HG02642 (cell line): ENCODE measurements at regions not wholly inside any gene's neighbourhood (a gene's known extent, or its start where the extent isn't known, plus 50 kb on each side); places are given as distances from the start of the nearest gene placed in this dataset.
"Not testable (repeated sequence)": the region's sequence is repeated elsewhere in the genome, so short reads cannot be mapped to it uniquely, and the experiment has no call there.

Experiments
- ATAC-seq: cut with Tn5 transposase; IDR thresholded peaks from one replicate; pipeline ENCODE4 v1.9.1; 2021; ENCODE audit warnings: mild to moderate bottlenecking; ENCODE audit not compliant: unreplicated experiment, poor library complexity

- no peak for ATAC-seq
Measured at GRCh38 chr11:100576718-100577021, 110.4 kb upstream of the ARHGAP42 start.

- no peak for ATAC-seq
Measured at GRCh38 chr11:100578831-100579311, 108.2 kb upstream of the ARHGAP42 start.

GRCh38 chr11:100581318-100581717 is 105.8 kb upstream of the ARHGAP42 start:
- ATAC-seq = no peak

GRCh38 chr11:100584201-100584985 is 102.7 kb upstream of the ARHGAP42 start:
- ATAC-seq = no peak

GRCh38 chr11:100585728-100586127 is 101.4 kb upstream of the ARHGAP42 start:
- no peak for ATAC-seq

- ATAC-seq = no peak
Measured at GRCh38 chr11:100586361-100587101, 100.6 kb upstream of the ARHGAP42 start.

GRCh38 chr11:100592619-100593260 is 94.3 kb upstream of the ARHGAP42 start:
- ATAC-seq = no peak

- no peak for ATAC-seq
Measured at GRCh38 chr11:100593291-100593690, 93.8 kb upstream of the ARHGAP42 start.

GRCh38 chr11:100594320-100594719 is 92.8 kb upstream of the ARHGAP42 start:
- no peak for ATAC-seq

- ATAC-seq = no peak
Measured at GRCh38 chr11:100600941-100601340, 86.1 kb upstream of the ARHGAP42 start.

GRCh38 chr11:100602716-100603115 is 84.4 kb upstream of the ARHGAP42 start:
- no peak for ATAC-seq

- ATAC-seq = not testable (repeated sequence)
Measured at GRCh38 chr11:100607761-100608160, 79.3 kb upstream of the ARHGAP42 start.

- peak; percentile 83 for ATAC-seq
Measured at GRCh38 chr11:100612766-100613165, 74.3 kb upstream of the ARHGAP42 start.

- ATAC-seq = no peak
Measured at GRCh38 chr11:100618914-100619313, 68.2 kb upstream of the ARHGAP42 start.

- ATAC-seq = no peak
Measured at GRCh38 chr11:100619484-100619883, 67.6 kb upstream of the ARHGAP42 start.

GRCh38 chr11:100622404-100622803 is 64.7 kb upstream of the ARHGAP42 start:
- ATAC-seq = no peak

- no peak for ATAC-seq
Measured at GRCh38 chr11:100624346-100624745, 62.7 kb upstream of the ARHGAP42 start.

GRCh38 chr11:100625041-100625440 is 62.0 kb upstream of the ARHGAP42 start:
- ATAC-seq = no peak

- ATAC-seq = no peak
Measured at GRCh38 chr11:100629671-100630070, 57.4 kb upstream of the ARHGAP42 start.

- ATAC-seq = no peak
Measured at GRCh38 chr11:100630898-100631297, 56.2 kb upstream of the ARHGAP42 start.

- ATAC-seq = no peak
Measured at GRCh38 chr11:100631316-100631715, 55.8 kb upstream of the ARHGAP42 start.
